Heart left ventricle (tissue), 13 donors: ENCODE measurements at regions not wholly inside any gene's neighbourhood (a gene's known extent, or its start where the extent isn't known, plus 50 kb on each side); places are given as distances from the start of the nearest gene placed in this dataset.

Experiments used
- POLR2A ChIP-seq, 2 donors: fragments of 450-650 bp; IDR thresholded peaks; one replicate each; pipeline ENCODE4 v1.6.1; 2017; ENCODE audit warnings: antibody characterized with exemption in 2 of 2, mild to moderate bottlenecking in 2 of 2, moderate library complexity in 2 of 2
- TF ChIP-seq, protein P1 (sequence below), 12 donors: fragments of 200-600 bp; sonication (generic) in 4 of 12; IDR thresholded peaks; one replicate each; pipeline versions ENCODE4 v1.5.0 to v1.8.0; 2018 to 2022; ENCODE audit warnings: antibody characterized with exemption in 12 of 12, mild to moderate bottlenecking in 5 of 12
- donor health status: ischemic (EF 13 %, LVEDD 7.1; RV severe dilation, severe dysfunction).
- donor health status: DM: no; HTN: yes; CAD: no.
- donor health status: DM: no; HTN: no; CAD: no.
- donor health status: ischemic (EF 25% LVEDD 6.9; RV normal size, moderate dysfunction).
- donor health status: ischemic (EF 25% LVEDD 5.7; RV mildly dilated, moderate dysfunction).
- donor health status: ischemic (EF 35%, LVEDD 5.7; RV mildly dilated, moderate dysfunction).
- donor health status: nonischemic (EF 11% LVEDD 7.7; RV severe dilation, severe dysfunction).
- donor health status: DM: yes; HTN: yes; CAD: no.
- donor health status: PGD.
- donor health status: ischemic (EF 29% LVEDD 5.4; RV normal size, mild dysfunction).
- donor health status: nonischemic (EF 23%, LVEDD 6.1; RV moderate dilation, normal function).

DNA sequence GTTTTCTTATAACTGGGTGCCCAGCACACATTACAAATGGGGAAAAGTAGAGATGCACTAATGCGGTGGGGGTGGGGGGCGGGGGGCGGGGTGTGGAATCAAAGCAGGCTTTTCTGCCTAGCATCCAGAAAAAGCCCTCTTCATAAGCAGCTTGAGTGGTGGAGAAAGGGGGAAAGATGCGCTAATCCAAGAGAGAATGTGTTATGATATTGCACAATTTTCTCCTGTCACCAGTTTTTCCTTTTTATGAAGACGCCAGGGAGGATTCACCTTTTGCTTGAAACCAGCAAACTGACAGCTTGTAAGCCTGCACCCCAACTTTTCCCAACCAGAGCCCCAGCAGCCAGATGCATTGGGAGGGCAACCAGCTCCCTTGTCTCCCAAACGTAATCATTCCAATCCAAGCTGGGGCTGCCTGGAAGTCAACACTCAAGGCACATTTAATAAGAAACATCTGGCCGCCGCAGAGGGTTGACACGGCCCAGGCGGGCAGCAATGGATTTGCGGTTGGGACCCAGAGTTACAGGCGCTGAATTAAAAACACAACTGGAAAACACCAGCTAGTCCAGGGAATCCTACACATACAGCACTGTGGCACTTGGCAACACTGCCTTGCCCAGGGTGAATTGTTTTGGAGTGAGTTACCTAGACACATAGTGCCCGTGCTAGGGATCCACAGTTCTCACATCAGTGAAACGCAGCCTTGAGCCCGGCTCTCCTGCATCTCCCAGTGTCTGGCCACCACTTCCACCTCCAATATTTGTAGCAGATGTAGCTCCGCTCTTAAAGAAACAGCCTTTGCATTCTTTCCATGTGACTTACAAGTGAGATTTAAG is 218.5 kb upstream of the PRICKLE2 start:
- no peak for TF ChIP-seq POLR2A (IDR thresholded peaks at IDR 0.05)
- TF ChIP-seq, protein P1, sequence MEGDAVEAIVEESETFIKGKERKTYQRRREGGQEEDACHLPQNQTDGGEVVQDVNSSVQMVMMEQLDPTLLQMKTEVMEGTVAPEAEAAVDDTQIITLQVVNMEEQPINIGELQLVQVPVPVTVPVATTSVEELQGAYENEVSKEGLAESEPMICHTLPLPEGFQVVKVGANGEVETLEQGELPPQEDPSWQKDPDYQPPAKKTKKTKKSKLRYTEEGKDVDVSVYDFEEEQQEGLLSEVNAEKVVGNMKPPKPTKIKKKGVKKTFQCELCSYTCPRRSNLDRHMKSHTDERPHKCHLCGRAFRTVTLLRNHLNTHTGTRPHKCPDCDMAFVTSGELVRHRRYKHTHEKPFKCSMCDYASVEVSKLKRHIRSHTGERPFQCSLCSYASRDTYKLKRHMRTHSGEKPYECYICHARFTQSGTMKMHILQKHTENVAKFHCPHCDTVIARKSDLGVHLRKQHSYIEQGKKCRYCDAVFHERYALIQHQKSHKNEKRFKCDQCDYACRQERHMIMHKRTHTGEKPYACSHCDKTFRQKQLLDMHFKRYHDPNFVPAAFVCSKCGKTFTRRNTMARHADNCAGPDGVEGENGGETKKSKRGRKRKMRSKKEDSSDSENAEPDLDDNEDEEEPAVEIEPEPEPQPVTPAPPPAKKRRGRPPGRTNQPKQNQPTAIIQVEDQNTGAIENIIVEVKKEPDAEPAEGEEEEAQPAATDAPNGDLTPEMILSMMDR (IDR thresholded peaks at IDR 0.05), result no peak
